CD4-positive, CD25-positive, alpha-beta regulatory T cell (primary cell): ENCODE measurements at regions not wholly inside any gene's neighbourhood (a gene's known extent, or its start where the extent isn't known, plus 50 kb on each side); places are given as distances from the start of the nearest gene placed in this dataset.

ENCODE experiments used
- ATAC-seq, 2 donors: fragments of 150-1000 bp; cut with Tn5 transposase; one replicate each; pipeline ENCODE4 v1.10.0; 2021; ENCODE audit warnings: low read depth in 2 of 2, moderate number of reproducible peaks in 2 of 2, moderate library complexity in 1 of 2
- DNase-seq, 3 donors: peaks; one replicate each; pipeline versions ENCODE4 v3.0.0 to v3.0.0-alpha.2; 2012 to 2022; ENCODE audit warnings: mixed read lengths in 1 of 3
- H3K27ac ChIP-seq: one replicate; pipeline ENCODE4 v1.7.0; 2013; ENCODE audit warnings: mild to moderate bottlenecking, low read length; ENCODE audit not compliant: insufficient read depth, poor library complexity, severe bottlenecking
- H3K27me3 ChIP-seq: one replicate; pipeline ENCODE4 v1.7.0; 2013; ENCODE audit warnings: low read length; ENCODE audit not compliant: control insufficient read depth, insufficient read depth
- H3K36me3 ChIP-seq: one replicate; pipeline ENCODE4 v1.7.0; 2013; ENCODE audit warnings: mild to moderate bottlenecking, low read length, moderate library complexity; ENCODE audit not compliant: control insufficient read depth, insufficient read depth
- H3K4me1 ChIP-seq: 2 replicates; pipeline ENCODE4 v1.7.0; 2013; ENCODE audit warnings: mild to moderate bottlenecking, low read length; ENCODE audit not compliant: insufficient read depth, control insufficient read depth, poor library complexity, severe bottlenecking
- H3K4me3 ChIP-seq: one replicate; pipeline ENCODE4 v1.7.0; 2013; ENCODE audit warnings: low read depth, mild to moderate bottlenecking, low read length, moderate library complexity
- H3K9me3 ChIP-seq, 2 experiments: 1 replicate in 1 of 2; 2 replicates in 1 of 2; pipeline ENCODE4 v1.7.0; 2013; ENCODE audit warnings: low read length in 2 of 2, mild to moderate bottlenecking in 1 of 2, moderate library complexity in 1 of 2; ENCODE audit not compliant: control insufficient read depth in 2 of 2
- H3K27ac Mint-ChIP-seq, 3 donors: one replicate each; pipeline ENCODE4 v1.8.0; 2020 to 2022; ENCODE audit warnings: mild to moderate bottlenecking in 3 of 3, mixed read lengths in 3 of 3, moderate library complexity in 2 of 3
- H3K27me3 Mint-ChIP-seq: one replicate; pipeline ENCODE4 v1.8.0; 2022; ENCODE audit warnings: mild to moderate bottlenecking, mixed read lengths
- H3K36me3 Mint-ChIP-seq: one replicate; pipeline ENCODE4 v1.8.0; 2020; ENCODE audit warnings: mixed read lengths
- H3K4me1 Mint-ChIP-seq, 4 donors: one replicate each; pipeline ENCODE4 v1.8.0; 2020 to 2022; ENCODE audit warnings: mixed read lengths in 4 of 4, mild to moderate bottlenecking in 1 of 4
- H3K4me3 Mint-ChIP-seq, 4 donors: one replicate each; pipeline ENCODE4 v1.8.0; 2020 to 2022; ENCODE audit warnings: mild to moderate bottlenecking in 4 of 4, mixed read lengths in 4 of 4, moderate library complexity in 3 of 4
- H3K9me3 Mint-ChIP-seq, 7 donors: one replicate each; pipeline ENCODE4 v1.8.0; 2020 to 2022; ENCODE audit warnings: mixed read lengths in 7 of 7, mild to moderate bottlenecking in 3 of 7, moderate library complexity in 2 of 7

- ATAC-seq = no peak
- no peaks in the 10 kb centered on the region for H3K36me3 ChIP-seq
- H3K27me3 ChIP-seq = peaks cover 18% of the 10 kb centered on the region
- H3K9me3 ChIP-seq = peaks cover 0 to 5% of the 10 kb centered on the region in 2 experiments
- H3K4me1 Mint-ChIP-seq = peaks cover 0 to 2% (median 0%) of the 10 kb centered on the region in 4 donors
- no peaks in the 10 kb centered on the region for H3K4me1 ChIP-seq
- H3K27me3 Mint-ChIP-seq = peaks cover 62% of the 10 kb centered on the region
- H3K4me3 Mint-ChIP-seq = no peak overlapping the region
- DNase-seq = no peak
- no peaks in the 10 kb centered on the region for H3K36me3 Mint-ChIP-seq
- H3K9me3 Mint-ChIP-seq = peaks cover 0 to 6% (median under 1%) of the 10 kb centered on the region in 7 donors
- H3K27ac ChIP-seq = no peak overlapping the region
- H3K27ac Mint-ChIP-seq = peak overlapping the region in 1 of 3 donors; percentile 60
- H3K4me3 ChIP-seq = no peak overlapping the region
Observed at GRCh38 chr3:194231929-194232832, 96.2 kb downstream of the HES1 start.

GRCh38 chr3:194233150-194233549 is 97.2 kb downstream of the HES1 start:
- Histone ChIP-seq H3K36me3 (no peaks in the 10 kb centered on the region), H3K27me3 (peaks cover 22% of the 10 kb centered on the region), H3K4me3 (no peak overlapping the region), H3K9me3 (peaks cover 0 to 7% of the 10 kb centered on the region in 2 experiments), H3K27ac (no peak overlapping the region), H3K4me1 (no peaks in the 10 kb centered on the region)
- H3K9me3 Mint-ChIP-seq = peaks cover 0 to 6% (median 0%) of the 10 kb centered on the region in 7 donors
- H3K4me3 Mint-ChIP-seq = no peak overlapping the region
- peaks cover 0 to 2% (median 0%) of the 10 kb centered on the region in 4 donors for H3K4me1 Mint-ChIP-seq
- no peak for ATAC-seq
- no peak overlapping the region for H3K27ac Mint-ChIP-seq
- no peaks in the 10 kb centered on the region for H3K36me3 Mint-ChIP-seq
- DNase-seq = no peak
- H3K27me3 Mint-ChIP-seq = peaks cover 58% of the 10 kb centered on the region

DNA sequence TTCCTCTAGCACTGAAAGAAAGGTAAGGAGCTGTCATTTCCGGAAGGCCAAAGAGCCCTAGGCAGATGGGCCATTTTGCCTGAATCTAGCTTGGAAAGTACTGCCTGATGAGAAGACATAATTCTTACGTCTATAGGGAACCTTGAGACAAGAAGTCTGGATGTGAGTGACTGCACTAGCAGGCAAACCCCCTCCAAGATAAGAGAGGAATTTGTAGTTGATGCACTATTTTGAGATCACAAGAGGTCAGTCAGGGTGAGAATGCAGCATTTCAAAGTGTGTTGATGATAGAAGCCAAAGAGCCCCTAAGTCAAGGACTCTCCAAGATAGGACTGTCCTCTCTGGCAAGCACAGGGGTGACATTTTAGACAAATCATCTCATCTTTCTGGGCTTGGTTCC is 99.2 kb downstream of the HES1 start:
- Mint-ChIP-seq H3K27me3 (peaks cover 50% of the 10 kb centered on the region), H3K4me3 (no peak overlapping the region), H3K9me3 (peaks cover 0 to 6% (median 0%) of the 10 kb centered on the region in 7 donors), H3K4me1 (peaks cover 0 to 2% (median 0%) of the 10 kb centered on the region in 4 donors), H3K27ac (no peak overlapping the region), H3K36me3 (no peaks in the 10 kb centered on the region)
- Histone ChIP-seq H3K27me3 (peaks cover 30% of the 10 kb centered on the region), H3K36me3 (no peaks in the 10 kb centered on the region), H3K4me3 (no peak overlapping the region), H3K4me1 (no peaks in the 10 kb centered on the region), H3K27ac (no peak overlapping the region), H3K9me3 (peaks cover 0 to 7% of the 10 kb centered on the region in 2 experiments)
- DNase-seq = no peak
- ATAC-seq = no peak

DNA sequence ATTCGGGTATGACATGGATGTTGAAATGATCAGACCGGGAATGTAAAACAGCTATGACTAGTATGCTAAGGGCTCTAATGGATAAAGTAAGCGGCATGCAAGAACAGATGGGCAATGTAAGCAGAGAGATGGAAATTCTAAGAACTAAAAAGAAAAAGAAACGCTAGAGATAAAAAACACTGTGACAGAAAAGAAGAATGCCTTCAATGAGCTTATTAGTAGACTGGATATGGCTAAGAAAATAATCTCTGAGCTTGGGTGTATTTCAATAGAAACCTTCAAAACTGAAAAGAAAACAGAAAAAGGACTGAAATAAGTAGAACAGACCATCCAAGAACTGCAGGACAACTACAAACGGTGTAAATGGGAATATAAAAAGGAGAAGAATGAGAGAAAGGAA is 101.2 kb downstream of the HES1 start:
- peaks cover 0 to 5% (median 3%) of the 10 kb centered on the region in 7 donors for H3K9me3 Mint-ChIP-seq
- no peak for ATAC-seq
- H3K27ac ChIP-seq = no peak overlapping the region
- H3K9me3 ChIP-seq = peaks cover 0 to 7% of the 10 kb centered on the region in 2 experiments
- H3K27me3 ChIP-seq = peaks cover 30% of the 10 kb centered on the region
- H3K27ac Mint-ChIP-seq = peak overlapping the region in 1 of 3 donors; percentile 2
- no peak overlapping the region for H3K4me3 ChIP-seq
- no peak for DNase-seq
- peaks cover 57% of the 10 kb centered on the region for H3K27me3 Mint-ChIP-seq
- H3K4me1 ChIP-seq = no peaks in the 10 kb centered on the region
- peaks cover 0 to 2% (median 0%) of the 10 kb centered on the region in 4 donors for H3K4me1 Mint-ChIP-seq
- H3K36me3 Mint-ChIP-seq = no peaks in the 10 kb centered on the region
- H3K36me3 ChIP-seq = no peaks in the 10 kb centered on the region
- no peak overlapping the region for H3K4me3 Mint-ChIP-seq

DNA sequence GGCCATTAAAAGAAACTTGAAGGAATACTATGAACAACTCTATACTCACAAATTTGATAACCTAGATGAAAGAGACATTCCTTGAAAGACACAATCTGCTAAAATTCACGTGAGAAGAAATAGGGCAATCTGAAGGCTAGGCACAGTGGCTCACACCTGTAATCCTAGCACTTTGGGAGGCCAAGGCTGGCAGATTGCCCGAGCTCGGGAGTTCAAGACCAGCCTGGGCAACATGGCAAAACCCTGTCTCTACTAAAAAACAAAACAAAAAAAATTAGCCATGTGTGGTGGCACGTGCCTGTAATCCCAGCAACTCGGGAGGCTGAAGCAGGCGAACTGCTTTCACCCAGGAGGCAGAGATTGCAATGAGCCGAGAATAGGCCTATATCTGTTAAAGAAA is 104.8 kb downstream of the HES1 start:
- Mint-ChIP-seq H3K27me3 (peaks cover 57% of the 10 kb centered on the region), H3K27ac (no peak overlapping the region), H3K4me1 (peaks cover 0 to 2% (median 0%) of the 10 kb centered on the region in 4 donors), H3K4me3 (no peak overlapping the region), H3K36me3 (no peaks in the 10 kb centered on the region), H3K9me3 (peaks cover 0 to 5% (median 0%) of the 10 kb centered on the region in 7 donors)
- peaks cover 0 to 7% of the 10 kb centered on the region in 2 experiments for H3K9me3 ChIP-seq
- H3K36me3 ChIP-seq = no peaks in the 10 kb centered on the region
- ATAC-seq (no peak), DNase-seq (no peak)
- H3K4me1 ChIP-seq = no peaks in the 10 kb centered on the region
- no peak overlapping the region for H3K27ac ChIP-seq
- peaks cover 25% of the 10 kb centered on the region for H3K27me3 ChIP-seq
- H3K4me3 ChIP-seq = no peak overlapping the region

- Mint-ChIP-seq H3K27ac (no peak overlapping the region), H3K36me3 (no peaks in the 10 kb centered on the region), H3K4me1 (peaks cover 0 to 2% (median 0%) of the 10 kb centered on the region in 4 donors), H3K27me3 (peaks cover 58% of the 10 kb centered on the region), H3K9me3 (peaks cover 0 to 3% (median 0%) of the 10 kb centered on the region in 7 donors), H3K4me3 (no peak overlapping the region)
- Histone ChIP-seq H3K27ac (no peak overlapping the region), H3K27me3 (peaks cover 13% of the 10 kb centered on the region), H3K36me3 (no peaks in the 10 kb centered on the region), H3K9me3 (no peaks in the 10 kb centered on the region), H3K4me3 (no peak overlapping the region), H3K4me1 (no peaks in the 10 kb centered on the region)
- DNase-seq (no peak), ATAC-seq (no peak)
Observed at GRCh38 chr3:194243172-194243837, 107.4 kb downstream of the HES1 start.

DNA sequence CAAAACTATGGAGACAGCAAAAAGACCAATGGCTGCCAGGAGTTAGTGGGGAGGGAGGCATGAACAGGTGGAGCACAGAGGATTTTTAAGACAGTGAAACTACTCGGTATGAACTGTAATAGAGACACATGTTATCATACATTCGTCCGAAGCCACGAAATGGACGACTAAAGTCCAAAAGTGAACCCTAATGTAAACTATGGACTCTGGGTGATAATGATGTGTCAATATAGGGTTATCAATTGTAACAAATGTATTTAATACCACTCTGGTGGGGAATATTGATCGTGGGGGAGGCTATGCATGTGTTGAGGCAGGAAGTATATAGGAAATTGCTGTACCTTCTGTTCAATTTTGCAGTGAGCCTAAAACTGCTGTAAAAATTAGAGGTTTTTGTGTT is 107.0 kb downstream of the CPN2 start:
- Mint-ChIP-seq H3K9me3 (peaks cover 0 to 3% (median 0%) of the 10 kb centered on the region in 7 donors), H3K4me3 (no peak overlapping the region), H3K4me1 (peaks cover 0 to 2% (median 0%) of the 10 kb centered on the region in 4 donors), H3K27ac (no peak overlapping the region), H3K36me3 (no peaks in the 10 kb centered on the region), H3K27me3 (peaks cover 57% of the 10 kb centered on the region)
- DNase-seq (no peak), ATAC-seq (no peak)
- Histone ChIP-seq H3K4me3 (no peak overlapping the region), H3K9me3 (no peaks in the 10 kb centered on the region), H3K36me3 (no peaks in the 10 kb centered on the region), H3K27me3 (peaks cover 11% of the 10 kb centered on the region), H3K4me1 (no peaks in the 10 kb centered on the region), H3K27ac (no peak overlapping the region)
